Parathyroid adenoma (tissue), 2 donors: ENCODE measurements at regions not wholly inside any gene's neighbourhood (a gene's known extent, or its start where the extent isn't known, plus 50 kb on each side); places are given as distances from the start of the nearest gene placed in this dataset.

Source experiments
- H2AFZ ChIP-seq: fragments of 300-600 bp; sonication (generic); one replicate; pipeline ENCODE4 v1.7.0; 2017; ENCODE audit warnings: antibody characterized with exemption, mild to moderate bottlenecking
- H3K27ac ChIP-seq: fragments of 300-600 bp; sonication (generic); one replicate; pipeline ENCODE4 v1.7.0; 2017
- H3K27me3 ChIP-seq: fragments of 300-600 bp; sonication (generic); one replicate; pipeline ENCODE4 v1.7.0; 2017; ENCODE audit warnings: low read length; ENCODE audit not compliant: control insufficient read depth, insufficient read depth
- H3K36me3 ChIP-seq: fragments of 300-600 bp; sonication (generic); one replicate; pipeline ENCODE4 v1.7.0; 2017; ENCODE audit warnings: low read length; ENCODE audit not compliant: control insufficient read depth, insufficient read depth
- H3K4me1 ChIP-seq: fragments of 300-600 bp; sonication (generic); one replicate; pipeline ENCODE4 v1.7.0; 2017; ENCODE audit warnings: control low read depth
- H3K4me2 ChIP-seq: fragments of 300-600 bp; sonication (generic); one replicate; pipeline ENCODE4 v1.7.0; 2017; ENCODE audit warnings: low read length
- H3K4me3 ChIP-seq: fragments of 300-600 bp; sonication (generic); one replicate; pipeline ENCODE4 v1.7.0; 2017; ENCODE audit warnings: low read depth, low read length
- H3K79me2 ChIP-seq: fragments of 300-600 bp; sonication (generic); one replicate; pipeline ENCODE4 v1.7.0; 2017; ENCODE audit warnings: control low read depth
- H3K9ac ChIP-seq: fragments of 300-600 bp; sonication (generic); one replicate; pipeline ENCODE4 v1.7.0; 2017; ENCODE audit warnings: mild to moderate bottlenecking
- H3K9me3 ChIP-seq: fragments of 300-600 bp; sonication (generic); one replicate; pipeline ENCODE4 v1.7.0; 2017; ENCODE audit warnings: low read length; ENCODE audit not compliant: control insufficient read depth
- TF ChIP-seq, protein P1 (sequence below): fragments of 300-600 bp; sonication (generic); IDR thresholded peaks from one replicate; pipeline ENCODE4 v1.7.0; 2017; ENCODE audit warnings: antibody characterized with exemption, mild to moderate bottlenecking
- donor health status: primary hyperparathyroidism.

DNA sequence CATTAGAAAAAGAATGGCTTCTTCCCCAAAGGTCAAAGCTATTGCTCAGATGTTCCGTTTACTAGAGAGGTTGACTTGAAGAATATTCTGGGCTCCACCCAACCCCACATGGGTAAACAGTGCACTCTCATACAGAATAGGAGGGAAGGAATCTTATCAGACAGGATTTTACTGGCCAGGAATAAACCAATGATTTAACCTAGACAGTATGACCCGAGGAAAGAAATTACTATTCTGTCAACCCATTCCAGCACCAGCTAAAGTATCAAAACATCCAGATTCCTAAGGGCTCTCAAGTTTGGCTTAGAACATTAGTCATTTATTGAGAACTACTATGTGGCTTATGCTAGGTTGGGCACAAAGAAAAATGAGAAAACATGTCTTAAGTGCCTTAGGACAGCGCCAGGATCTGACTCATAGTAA, 493.6 kb upstream of the KLF4 start:
- Histone ChIP-seq H3K4me2 (no peak overlapping the region), H3K36me3 (no peaks in the 10 kb centered on the region), H3K4me3 (no peak overlapping the region), H2AFZ (no peak overlapping the region), H3K9me3 (no peaks in the 10 kb centered on the region), H3K27ac (no peak overlapping the region), H3K4me1 (no peaks in the 10 kb centered on the region), H3K79me2 (no peaks in the 10 kb centered on the region), H3K27me3 (no peaks in the 10 kb centered on the region), H3K9ac (no peak overlapping the region)
- TF ChIP-seq, protein P1, sequence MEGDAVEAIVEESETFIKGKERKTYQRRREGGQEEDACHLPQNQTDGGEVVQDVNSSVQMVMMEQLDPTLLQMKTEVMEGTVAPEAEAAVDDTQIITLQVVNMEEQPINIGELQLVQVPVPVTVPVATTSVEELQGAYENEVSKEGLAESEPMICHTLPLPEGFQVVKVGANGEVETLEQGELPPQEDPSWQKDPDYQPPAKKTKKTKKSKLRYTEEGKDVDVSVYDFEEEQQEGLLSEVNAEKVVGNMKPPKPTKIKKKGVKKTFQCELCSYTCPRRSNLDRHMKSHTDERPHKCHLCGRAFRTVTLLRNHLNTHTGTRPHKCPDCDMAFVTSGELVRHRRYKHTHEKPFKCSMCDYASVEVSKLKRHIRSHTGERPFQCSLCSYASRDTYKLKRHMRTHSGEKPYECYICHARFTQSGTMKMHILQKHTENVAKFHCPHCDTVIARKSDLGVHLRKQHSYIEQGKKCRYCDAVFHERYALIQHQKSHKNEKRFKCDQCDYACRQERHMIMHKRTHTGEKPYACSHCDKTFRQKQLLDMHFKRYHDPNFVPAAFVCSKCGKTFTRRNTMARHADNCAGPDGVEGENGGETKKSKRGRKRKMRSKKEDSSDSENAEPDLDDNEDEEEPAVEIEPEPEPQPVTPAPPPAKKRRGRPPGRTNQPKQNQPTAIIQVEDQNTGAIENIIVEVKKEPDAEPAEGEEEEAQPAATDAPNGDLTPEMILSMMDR: no peak

DNA sequence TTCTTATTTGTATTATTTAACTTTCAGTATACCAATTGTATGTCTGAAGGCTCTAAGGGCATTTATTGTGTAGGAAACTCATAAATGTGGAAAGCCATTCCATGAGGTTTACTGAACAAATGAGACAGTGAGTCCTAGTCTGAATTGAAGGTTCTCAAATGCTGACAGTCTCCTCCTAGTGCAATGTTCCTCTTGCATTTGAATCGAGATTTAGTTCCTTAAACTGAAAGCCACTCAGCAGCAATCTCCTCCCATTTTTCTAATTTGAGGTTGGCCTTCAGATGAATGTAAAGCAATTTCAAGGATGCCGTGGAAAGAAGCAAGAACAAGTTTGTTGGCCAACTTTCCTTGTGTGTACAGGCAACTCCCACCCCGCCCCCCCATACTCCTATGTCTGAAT, 493.2 kb upstream of the KLF4 start:
- no peak overlapping the region for H3K4me2 ChIP-seq
- H2AFZ ChIP-seq: no peak overlapping the region
- H3K36me3 ChIP-seq: no peaks in the 10 kb centered on the region
- H3K4me1 ChIP-seq: no peaks in the 10 kb centered on the region
- no peak overlapping the region for H3K4me3 ChIP-seq
- no peaks in the 10 kb centered on the region for H3K79me2 ChIP-seq
- H3K9me3 ChIP-seq: no peaks in the 10 kb centered on the region
- no peaks in the 10 kb centered on the region for H3K27me3 ChIP-seq
- TF ChIP-seq, protein P1: no peak
- H3K9ac ChIP-seq: no peak overlapping the region
- no peak overlapping the region for H3K27ac ChIP-seq

DNA sequence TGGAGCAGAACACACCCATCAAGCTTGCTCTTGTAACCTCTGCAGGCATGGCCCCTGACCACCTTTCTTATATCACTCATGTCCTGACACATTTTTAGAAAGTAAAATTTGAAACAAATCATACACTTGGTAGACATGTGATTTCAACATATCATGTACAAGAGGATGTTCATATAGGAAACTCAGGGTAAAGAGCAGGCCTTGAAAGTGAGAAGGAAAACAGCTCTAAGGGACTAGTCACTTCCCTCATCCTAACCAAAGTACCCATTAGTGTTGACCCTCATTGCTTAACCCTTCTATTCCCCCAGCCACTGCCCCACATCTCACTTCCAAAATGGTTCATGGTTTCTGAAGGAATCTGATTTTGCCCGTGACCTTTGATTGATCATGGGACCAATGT, 492.4 kb upstream of the KLF4 start:
- Histone ChIP-seq H2AFZ (no peak overlapping the region), H3K9ac (no peak overlapping the region), H3K79me2 (no peaks in the 10 kb centered on the region), H3K4me1 (no peaks in the 10 kb centered on the region), H3K4me3 (no peak overlapping the region), H3K36me3 (no peaks in the 10 kb centered on the region), H3K9me3 (no peaks in the 10 kb centered on the region), H3K4me2 (no peak overlapping the region), H3K27ac (no peak overlapping the region), H3K27me3 (no peaks in the 10 kb centered on the region)
- TF ChIP-seq, protein P1: no peak

DNA sequence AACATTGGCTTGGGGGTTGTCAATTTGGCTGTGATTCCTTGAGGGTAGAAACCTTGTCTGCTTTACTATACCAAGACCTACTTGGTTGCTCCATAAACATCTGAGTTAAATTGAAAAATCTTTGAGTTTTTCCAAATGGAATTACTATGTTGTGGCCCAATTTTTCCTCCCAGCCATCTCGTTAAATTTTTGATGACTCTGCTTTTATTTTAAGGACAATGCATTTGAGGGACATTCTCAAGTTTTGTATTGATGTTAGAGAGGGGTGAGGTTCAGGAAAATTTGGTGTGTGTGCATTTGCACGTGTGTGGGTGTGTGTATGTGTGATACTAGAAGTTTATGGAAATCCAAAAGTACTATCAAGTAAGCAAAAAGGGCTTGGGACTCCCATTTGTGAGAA, 491.4 kb upstream of the KLF4 start:
- Histone ChIP-seq H3K9me3 (no peaks in the 10 kb centered on the region), H3K4me2 (no peak overlapping the region), H2AFZ (no peak overlapping the region), H3K36me3 (no peaks in the 10 kb centered on the region), H3K27me3 (no peaks in the 10 kb centered on the region), H3K4me1 (no peaks in the 10 kb centered on the region), H3K79me2 (no peaks in the 10 kb centered on the region), H3K4me3 (no peak overlapping the region), H3K27ac (no peak overlapping the region), H3K9ac (no peak overlapping the region)
- TF ChIP-seq, protein P1: no peak

DNA sequence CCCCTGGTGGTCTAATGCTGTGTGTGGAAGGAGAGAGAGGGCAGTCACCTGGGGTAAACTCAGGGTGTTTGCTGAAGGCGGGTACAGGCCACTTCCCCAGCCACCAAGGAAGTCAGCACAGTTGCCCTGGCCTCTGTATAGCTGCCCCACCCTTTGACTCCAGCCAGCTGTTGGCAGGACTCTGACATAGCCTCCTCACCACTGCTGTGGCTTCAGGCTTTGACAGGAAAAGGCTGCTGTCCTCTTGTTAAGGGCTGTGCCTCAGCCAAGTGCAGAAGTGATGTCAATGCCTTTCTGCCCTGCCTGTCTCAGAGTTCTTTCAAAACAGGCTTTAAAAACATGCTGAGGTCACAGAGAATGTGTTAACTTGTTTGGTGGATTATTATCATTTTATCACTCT, 487.2 kb upstream of the KLF4 start:
- no peaks in the 10 kb centered on the region for H3K79me2 ChIP-seq
- TF ChIP-seq, protein P1: no peak
- H3K4me1 ChIP-seq: no peaks in the 10 kb centered on the region
- H3K27ac ChIP-seq: no peak overlapping the region
- no peak overlapping the region for H2AFZ ChIP-seq
- H3K27me3 ChIP-seq: no peaks in the 10 kb centered on the region
- H3K4me2 ChIP-seq: no peak overlapping the region
- no peak overlapping the region for H3K4me3 ChIP-seq
- H3K36me3 ChIP-seq: no peaks in the 10 kb centered on the region
- H3K9me3 ChIP-seq: no peaks in the 10 kb centered on the region
- H3K9ac ChIP-seq: no peak overlapping the region
